H4 (cell line): ENCODE measurements at regions not wholly inside any gene's neighbourhood (a gene's known extent, or its start where the extent isn't known, plus 50 kb on each side); places are given as distances from the start of the nearest gene placed in this dataset.
"Not testable (repeated sequence)": the region's sequence is repeated elsewhere in the genome, so short reads cannot be mapped to it uniquely, and the experiment has no call there.

ENCODE experiments used
- DNase-seq: peaks from one replicate; pipeline ENCODE4 v3.0.0-alpha.2; 2015; ENCODE audit warnings: low spot score

- DNase-seq = no peak
Observed at GRCh38 chr5:85395526-85395925, 1010.8 kb upstream of the EDIL3 start.

DNA sequence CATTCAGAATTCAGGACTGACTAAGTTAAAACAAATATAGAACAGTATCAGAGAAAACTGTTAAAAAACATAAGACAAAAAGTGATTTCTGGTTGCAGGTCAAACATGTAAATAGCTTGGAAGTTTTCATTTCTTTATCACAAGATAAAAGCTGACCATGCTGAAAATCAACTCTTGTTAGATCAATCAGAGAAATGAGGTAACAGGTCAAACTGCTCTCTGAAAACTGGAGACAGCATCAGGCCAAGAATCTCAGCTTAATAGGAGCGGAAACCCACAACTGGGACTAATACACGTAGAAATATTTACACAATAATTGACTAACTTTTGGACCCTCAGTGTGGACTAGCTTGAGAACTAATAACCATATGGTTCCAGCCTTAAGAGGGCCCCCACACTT lies 1012.8 kb upstream of the EDIL3 start:
- DNase-seq = no peak

GRCh38 chr5:85428426-85428934 lies 1043.8 kb upstream of the EDIL3 start:
- no peak for DNase-seq

DNA sequence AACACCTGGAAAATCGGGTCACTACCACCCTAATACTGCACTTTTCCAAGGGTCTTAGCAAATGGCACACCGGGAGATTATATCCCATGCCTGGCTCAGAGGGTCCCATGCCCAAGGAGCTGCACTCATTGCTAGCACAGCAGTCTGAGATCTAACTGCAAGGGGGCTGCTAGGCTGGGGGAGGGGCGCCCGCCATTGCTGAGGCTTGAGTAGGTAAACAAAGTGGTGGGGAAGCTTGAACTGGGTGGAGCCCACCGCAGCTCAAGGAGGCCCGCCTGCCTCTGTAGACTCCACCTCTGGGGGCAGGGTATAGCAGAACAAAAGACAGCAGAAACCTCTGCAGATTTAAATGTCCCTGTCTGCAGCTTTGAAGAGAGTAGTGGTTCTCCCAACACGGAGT lies 1047.0 kb upstream of the EDIL3 start:
- DNase-seq = not testable (repeated sequence)

DNA sequence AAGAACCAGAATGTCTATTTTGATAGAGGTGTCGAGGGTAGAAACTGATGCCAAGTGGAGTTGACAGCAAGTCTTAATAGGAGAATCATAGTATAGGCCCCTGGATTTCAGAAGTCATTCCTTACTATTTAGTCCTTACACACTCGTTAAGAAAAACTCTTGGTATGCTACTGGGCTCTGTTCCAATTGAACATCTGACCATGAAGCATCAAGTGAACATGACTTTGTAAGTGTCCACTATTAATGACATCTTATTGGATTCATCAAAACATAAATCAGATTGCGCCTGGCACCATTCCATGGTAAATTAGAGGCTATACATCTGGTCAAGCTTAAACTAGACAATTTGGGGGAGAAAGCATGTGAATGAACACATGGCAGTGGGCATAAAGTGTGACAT lies 1056.5 kb upstream of the EDIL3 start:
- DNase-seq = no peak

DNA sequence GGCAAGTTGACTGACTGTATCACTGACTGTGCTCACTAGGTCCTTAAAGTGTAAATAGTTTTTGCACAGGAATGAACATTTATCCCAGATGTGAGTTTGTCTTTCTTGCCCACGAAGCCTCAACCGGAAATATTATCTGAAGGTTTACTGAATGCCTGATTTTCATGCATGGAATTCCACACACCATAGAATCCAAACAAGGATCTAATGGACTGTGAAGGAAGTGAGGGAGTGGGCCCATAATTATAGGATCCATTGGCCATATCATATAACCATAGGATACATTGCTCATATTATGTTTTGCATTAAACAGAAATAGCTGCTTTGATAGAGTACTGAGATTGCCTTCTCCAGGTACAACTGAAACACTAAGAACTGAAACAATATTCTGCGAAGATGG lies 1057.2 kb upstream of the EDIL3 start:
- no peak for DNase-seq

- peak; percentile 21 for DNase-seq
Observed at GRCh38 chr5:85452322-85453025, 1067.8 kb upstream of the EDIL3 start.

DNA sequence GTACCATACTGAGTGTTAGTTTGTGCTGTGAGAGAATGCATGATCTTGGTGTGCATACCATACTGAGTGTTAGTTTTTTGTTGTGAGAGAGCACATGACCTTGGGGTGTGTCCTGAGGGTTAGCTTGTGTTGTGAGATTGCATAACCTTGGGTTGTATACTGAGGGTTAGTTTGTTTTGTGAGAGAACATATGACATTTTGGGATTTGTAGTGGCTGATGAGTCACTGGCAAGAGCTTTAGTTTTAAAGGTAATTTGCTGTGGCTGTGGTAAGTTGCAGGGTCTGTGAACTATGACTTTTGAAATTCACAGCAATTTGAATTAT lies 1068.3 kb upstream of the EDIL3 start:
- peak; percentile 79 for DNase-seq

GRCh38 chr5:85458319-85458718 lies 1073.6 kb upstream of the EDIL3 start:
- DNase-seq = no peak

- DNase-seq = no peak
Observed at GRCh38 chr5:85462957-85463356, 1078.3 kb upstream of the EDIL3 start.

DNA sequence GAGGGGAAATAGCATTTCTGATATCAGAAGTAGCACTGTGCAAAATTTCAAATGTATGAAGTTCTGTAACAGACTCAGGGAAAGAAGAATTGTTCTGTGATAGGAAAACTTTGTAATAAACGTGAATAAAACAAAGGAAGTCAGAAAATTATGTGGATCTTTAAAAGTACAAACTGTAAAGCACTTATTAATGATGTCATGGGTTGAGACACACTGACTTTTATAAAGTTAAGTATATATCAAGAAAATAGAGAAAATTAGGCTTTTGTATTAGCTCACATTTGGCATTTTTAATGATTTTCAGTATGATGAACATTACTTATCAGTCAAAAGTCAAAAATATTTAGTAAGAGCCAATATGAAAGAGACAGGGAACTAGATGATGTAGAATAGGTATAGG lies 1081.7 kb upstream of the EDIL3 start:
- no peak for DNase-seq

DNA sequence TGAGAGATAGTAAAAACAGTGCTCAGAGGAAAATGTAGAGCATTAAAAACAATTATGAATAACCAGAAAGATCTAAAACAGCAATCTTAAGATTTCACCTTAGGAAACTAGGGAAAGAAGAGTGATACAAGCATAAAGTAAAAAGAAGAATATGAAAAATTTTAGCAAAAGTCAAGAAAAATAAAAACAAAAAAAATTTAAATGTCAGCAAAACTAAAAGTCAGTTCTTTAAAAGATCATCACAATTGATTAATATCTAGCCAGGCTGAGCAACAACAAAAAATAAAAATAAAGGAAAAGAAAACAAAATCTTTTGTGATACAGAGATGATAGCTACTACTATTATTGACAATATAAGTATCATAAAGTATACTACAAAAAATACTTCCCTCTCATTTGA lies 1088.1 kb upstream of the EDIL3 start:
- no peak for DNase-seq

- not testable (repeated sequence) for DNase-seq
Observed at GRCh38 chr5:85475151-85475550, 1090.5 kb upstream of the EDIL3 start.

DNA sequence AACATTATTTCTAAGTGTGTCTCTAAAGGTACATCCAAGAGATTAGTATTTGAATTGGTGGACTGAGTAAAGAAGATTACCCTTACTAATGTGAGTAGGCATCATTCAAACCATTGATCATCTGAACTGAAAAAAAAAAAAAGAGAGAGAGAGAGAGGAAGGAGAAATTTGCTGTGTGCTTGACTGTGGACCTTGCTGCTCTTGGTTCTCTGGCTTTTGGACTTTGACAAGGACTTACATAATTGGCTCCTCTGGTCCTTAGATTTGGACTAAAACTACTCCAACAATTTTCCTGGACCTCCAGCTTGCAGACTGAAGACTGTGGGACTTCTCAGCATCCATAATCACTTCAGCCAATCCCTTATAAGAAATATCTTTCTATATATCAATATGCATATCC lies 1091.9 kb upstream of the EDIL3 start:
- no peak for DNase-seq

- no peak for DNase-seq
Observed at GRCh38 chr5:85479849-85480248, 1095.2 kb upstream of the EDIL3 start.

- no peak for DNase-seq
Observed at GRCh38 chr5:85484982-85485574, 1100.4 kb upstream of the EDIL3 start.

DNA sequence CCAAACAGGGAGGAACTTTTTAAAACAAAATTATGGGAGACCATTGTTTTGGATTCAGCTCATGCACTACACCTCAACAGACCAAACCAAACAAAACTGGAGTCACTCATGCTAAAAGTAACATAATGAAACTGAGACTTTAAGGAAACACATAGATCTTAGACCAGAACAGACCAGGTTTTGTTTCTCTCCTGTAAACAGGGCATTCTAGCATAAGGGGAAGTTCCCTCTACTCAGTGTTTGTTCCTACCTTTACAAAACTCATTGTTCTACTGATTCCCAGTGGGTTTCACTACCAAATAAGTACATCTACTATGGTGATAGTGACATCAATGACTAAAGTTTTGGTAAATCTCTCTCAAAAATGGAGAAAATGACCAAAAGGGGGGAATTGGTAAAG lies 1103.6 kb upstream of the EDIL3 start:
- no peak for DNase-seq

DNA sequence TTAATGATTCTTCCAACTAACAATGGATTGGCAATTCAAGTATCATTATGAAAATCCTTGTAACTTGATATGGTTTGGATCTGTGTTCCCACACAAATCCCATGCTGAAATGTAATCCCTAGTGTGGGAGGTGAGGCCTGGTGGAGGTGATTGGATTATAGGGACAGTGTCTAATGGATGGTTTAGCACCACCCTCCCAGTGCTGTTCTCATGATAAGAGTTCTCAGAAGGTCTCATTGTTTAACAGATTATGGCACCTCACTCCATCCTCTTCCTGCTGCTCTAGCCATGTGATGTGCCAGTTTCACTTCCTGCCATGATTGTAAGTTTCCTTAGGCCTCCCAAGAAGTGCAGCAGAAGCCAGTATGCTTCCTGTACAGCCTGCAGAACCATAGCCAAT lies 1116.2 kb upstream of the EDIL3 start:
- peak; percentile 6 for DNase-seq

- no peak for DNase-seq
Observed at GRCh38 chr5:85512896-85513295, 1104.8 kb upstream of the COX7C start.

DNA sequence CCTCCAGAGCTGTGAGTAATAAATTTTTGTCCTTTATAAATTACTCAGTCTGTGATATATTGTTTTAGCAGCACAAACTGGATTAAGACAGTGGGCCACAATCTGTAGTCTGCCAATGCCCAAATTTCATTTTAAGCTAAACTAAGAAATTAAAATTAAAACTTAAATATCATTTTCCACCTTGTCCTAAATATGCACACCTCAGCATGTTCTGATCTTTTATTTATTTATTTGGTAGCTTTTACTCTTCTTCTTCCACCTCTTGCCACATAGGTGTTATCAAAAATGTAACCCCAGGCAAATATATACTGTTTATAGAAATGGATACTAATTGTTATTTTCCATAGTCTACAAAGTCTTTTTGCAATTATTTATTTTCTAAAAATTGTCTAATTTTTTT lies 1102.2 kb upstream of the COX7C start:
- DNase-seq = no peak

DNA sequence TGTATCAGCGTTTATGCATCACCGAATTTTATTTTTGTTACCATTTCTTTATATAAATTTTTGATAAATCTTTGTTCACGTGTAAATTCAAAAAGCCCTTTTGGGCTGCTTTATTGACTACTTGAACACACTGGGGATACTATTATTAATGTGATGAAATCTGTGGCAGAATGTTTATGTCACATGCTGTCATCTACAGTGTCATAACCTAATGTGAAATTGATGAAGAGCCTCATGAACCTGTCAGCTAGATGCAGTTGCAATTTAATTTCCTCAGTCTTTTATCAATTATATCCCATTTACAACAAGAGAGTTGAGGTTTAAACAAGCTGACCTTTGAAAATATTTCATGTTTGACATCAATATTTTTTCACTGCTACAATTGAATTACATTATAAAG lies 1100.4 kb upstream of the COX7C start:
- no peak for DNase-seq

DNA sequence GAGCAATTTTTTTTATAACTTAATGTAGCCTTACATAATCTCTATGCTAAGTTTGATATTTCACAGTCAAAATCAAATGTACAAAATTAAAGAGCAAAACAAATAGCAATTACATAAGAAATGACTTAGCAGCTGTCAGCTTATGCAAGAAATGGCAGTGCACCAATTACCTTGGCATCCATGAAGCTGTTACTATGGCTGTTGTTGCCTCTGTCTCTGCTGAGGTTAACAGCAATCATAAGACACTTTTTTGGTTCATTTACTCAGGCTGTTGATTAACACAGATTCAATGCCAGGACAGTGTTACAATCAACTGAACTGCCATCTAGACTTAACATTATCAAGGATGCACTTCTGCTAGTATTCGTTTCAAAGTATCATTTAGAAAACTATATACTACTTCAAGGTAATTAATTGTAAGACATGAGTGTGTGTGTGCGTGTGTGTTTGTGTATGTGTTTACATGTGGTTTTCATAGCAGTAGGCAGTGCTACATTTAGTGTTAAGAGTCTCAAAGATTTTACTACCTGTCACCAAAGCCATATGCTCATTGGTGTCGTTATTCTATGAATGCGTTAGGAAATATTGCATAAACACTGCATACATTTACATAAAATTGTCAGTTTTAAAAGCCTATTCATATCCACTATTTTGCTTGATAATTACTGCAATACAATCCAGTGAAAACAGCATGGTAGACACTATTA lies 1084.2 kb upstream of the COX7C start:
- no peak for DNase-seq

DNA sequence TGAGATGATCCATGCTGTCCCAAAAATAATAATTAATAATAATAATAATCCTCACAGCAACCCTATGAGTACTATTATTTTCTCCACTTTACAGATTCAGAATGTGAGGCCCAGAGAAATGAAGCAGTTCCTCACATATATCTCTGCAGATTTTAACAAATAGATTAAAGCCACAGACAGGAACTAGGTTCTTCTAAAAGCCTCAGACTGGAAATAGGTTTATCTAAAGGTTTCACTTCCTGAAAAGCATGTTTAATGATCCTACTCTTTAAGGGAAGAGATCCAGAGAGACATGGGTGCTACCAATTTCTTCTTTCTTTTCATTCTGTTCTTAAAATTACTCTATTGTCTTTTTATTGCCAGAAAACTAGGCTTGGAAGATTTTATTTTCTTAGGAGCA lies 1079.4 kb upstream of the COX7C start:
- no peak for DNase-seq
